Stimulated activated CD8-positive, alpha-beta memory T cell treated with anti-CD3 and anti-CD28 coated beads, Interleukin-7, amount 100 ng/mL, for 24 hours (primary cell): ENCODE measurements at regions not wholly inside any gene's neighbourhood (a gene's known extent, or its start where the extent isn't known, plus 50 kb on each side); places are given as distances from the start of the nearest gene placed in this dataset.
"Not testable (repeated sequence)": the region's sequence is repeated elsewhere in the genome, so short reads cannot be mapped to it uniquely, and the experiment has no call there.

ENCODE experiments used
- DNase-seq: peaks from one replicate; pipeline ENCODE4 v3.0.0-alpha.2; 2020; ENCODE audit warnings: low read depth

GRCh38 chr2:126227250-126227649 lies 428.7 kb upstream of the GYPC start:
- no peak for DNase-seq

GRCh38 chr2:126228531-126228930 lies 427.4 kb upstream of the GYPC start:
- no peak for DNase-seq

GRCh38 chr2:126238251-126238650 lies 417.7 kb upstream of the GYPC start:
- DNase-seq: no peak

DNA sequence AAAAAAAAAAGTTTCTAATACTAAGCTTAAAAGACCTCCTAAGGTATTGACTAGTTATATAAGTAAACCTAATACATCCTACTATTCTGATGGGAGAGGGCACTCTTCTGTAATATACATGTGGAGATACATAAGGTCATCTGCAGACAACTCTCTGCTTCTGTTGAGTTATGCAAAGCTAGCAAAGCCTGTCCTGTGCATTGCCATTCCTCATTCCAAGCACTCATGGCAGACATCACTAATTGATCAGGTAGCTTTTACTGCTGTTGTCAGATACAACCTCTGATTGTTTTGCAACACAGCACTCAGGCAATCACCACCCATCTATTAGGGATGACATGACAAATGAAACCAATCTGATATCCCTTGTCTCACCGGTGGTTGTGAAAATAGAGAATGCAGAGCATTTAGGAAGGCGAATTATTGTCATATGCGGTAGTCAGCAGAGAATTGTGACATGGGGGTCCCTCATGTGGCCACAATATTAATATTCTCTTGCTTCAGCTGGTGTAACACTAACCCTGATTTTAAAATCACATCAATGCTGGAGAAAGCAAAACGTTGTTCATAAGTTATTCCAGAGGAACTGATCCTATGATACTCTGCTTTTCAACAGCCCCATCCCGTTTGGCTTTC lies 416.5 kb upstream of the GYPC start:
- DNase-seq: no peak

DNA sequence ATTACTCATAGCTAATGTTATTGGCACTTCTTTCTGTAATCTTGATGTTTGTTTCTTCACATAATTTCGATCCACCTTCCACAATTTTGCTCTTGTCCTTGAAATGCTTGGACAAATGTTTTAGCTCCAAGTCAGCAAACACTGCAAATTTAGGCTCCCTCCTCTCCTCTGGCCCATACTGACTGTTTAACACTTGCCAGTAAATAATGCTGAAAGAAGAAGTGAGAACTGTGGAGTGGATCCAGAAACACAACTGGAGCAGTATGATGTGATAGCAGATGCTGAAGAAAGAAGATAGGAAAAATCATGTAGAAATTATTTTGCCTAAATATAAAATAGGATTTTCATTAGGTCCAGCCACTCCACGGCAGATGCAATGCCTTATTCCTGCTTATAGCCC lies 415.0 kb upstream of the GYPC start:
- DNase-seq: no peak

GRCh38 chr2:126241411-126241810 lies 414.5 kb upstream of the GYPC start:
- no peak for DNase-seq

DNA sequence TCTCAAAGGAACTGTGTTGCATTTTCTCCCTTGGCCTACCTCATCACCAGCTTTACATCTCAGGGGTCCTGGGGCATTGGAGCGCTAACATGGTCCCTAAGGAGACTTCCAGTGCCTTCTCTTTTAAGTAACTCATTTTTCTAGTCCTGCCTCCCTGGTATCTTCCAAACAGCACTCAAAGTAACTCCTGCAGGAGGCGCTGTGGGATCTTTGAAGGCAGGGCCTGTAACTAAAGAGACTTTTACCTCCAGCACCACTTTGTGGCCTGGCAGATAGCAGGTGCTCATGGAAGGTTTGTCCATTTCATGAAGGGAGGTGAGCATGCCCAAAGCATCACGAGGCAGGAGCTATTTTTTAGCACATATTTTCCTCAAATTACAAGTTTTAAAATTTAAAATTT lies 411.0 kb upstream of the GYPC start:
- DNase-seq: peak; percentile 17

GRCh38 chr2:126253669-126254068 lies 402.3 kb upstream of the GYPC start:
- DNase-seq: no peak

GRCh38 chr2:126264625-126265024 lies 391.3 kb upstream of the GYPC start:
- no peak for DNase-seq

DNA sequence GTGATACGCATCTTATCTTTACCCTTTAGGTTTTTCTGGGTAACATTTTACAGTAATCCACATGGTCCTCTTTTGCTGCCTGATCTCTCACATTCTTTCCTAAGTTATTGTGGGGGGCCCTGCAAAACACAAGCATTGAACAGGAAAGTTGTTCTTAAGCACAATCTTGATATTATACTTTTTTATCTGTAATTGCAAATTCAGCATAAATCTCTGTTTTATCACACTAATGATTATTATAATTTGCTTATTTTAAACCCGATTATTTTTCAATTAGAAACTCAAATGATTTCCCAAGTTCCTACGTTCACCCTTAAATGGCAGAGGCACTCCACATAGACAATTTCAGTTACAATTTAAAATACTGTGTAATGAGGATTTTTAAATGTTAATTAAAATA lies 386.0 kb upstream of the GYPC start:
- no peak for DNase-seq

GRCh38 chr2:126270587-126270986 lies 385.4 kb upstream of the GYPC start:
- DNase-seq: no peak

GRCh38 chr2:126272401-126272800 lies 383.6 kb upstream of the GYPC start:
- DNase-seq: no peak

DNA sequence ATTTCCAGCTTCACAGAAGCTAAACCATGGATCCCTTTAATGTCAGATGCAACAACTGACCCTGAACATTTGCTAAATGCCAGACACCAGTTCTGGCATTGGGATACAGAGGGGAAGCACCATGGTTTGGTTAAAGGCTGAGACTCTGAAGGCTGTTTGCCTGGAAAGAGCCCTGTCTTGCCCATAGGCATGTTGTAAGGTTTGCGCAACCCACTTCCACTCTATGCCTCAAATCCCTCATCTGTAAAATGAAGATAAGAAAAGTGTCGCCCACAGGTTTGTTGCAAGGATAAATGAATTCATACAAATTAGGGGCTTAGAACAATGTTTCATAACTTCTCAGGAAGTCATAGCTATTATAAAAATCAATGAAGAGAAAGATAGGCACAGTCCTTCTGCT lies 380.9 kb upstream of the GYPC start:
- no peak for DNase-seq

- DNase-seq: not testable (repeated sequence)
Observed at GRCh38 chr2:126276268-126276667, 379.7 kb upstream of the GYPC start.

DNA sequence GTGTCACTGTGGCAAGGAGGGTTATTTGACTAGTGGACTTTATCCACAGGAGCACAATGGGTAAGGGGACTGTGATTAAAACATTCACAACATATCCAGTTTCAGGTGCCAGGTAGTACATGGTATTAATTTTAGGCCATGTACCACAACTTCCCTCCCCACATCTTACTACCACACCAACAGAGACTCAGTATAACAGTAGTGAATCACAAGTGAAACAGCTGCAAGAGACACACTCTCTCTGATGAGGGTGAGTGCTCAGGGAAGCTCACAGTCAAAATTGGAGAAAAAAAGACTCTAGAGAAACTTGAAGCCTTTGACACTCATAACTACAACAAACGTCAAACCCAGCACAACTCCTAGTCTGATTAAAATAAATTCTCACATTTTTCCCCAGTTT lies 367.6 kb upstream of the GYPC start:
- DNase-seq: no peak

- DNase-seq: not testable (repeated sequence)
Observed at GRCh38 chr2:126293962-126294361, 362.0 kb upstream of the GYPC start.

DNA sequence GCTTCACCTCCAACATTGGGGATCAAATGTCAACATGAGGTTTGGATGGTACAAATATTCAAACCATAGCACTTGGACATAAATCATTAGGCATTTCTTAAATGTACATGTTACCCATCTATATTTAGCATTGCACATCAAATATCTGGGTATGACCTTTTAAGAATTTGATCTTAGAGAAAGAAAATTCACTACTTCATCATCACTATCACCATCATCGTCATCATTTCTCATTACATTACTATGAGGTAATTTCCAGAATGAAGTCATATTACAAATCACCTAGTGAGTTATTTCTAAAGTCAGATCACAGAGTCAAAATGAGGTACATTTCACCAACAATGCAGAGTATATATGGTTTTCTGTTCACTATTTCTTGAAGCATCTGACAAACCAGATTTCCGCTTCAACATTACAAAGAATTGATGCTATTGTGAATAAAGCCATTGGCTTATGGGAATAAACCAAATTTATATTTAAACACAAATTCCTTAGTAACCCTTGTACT lies 356.4 kb upstream of the GYPC start:
- DNase-seq: no peak

DNA sequence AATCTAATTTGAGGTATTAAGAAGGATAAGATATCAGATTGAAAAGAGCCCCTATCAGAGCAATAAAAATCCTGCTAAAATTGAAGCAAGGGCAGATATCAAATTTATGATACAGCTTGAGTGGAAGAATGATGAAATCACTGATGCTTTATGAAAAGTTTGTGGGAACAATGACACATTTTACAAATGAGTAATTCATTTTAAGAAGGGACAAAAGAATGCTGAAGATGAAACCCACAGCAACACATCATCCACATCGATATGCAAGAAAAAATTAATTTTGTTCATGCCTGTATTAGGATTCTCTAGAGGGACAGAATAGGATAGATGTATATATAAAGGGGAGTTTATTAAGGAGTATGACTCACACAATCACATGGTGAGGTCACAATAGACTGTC lies 355.6 kb upstream of the GYPC start:
- no peak for DNase-seq

DNA sequence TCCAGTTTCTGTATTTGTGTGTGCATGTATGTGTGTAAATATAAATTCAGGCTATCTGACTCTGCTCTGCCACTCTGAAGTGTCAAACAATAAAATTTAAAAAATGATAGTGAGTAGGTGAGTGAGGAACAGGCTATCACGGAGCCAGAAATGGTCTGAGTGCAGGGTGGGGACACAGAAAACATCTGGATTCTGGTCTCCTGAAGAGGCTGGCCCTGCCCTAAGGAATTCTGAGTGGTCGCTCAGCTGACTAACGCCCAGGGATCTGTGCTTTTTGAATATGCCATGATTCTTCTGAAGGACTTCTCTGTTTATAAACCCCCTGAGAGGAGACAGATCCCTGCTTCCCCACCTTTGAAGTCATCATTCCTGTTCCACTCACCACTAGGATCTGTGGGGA lies 353.9 kb upstream of the GYPC start:
- DNase-seq: no peak

DNA sequence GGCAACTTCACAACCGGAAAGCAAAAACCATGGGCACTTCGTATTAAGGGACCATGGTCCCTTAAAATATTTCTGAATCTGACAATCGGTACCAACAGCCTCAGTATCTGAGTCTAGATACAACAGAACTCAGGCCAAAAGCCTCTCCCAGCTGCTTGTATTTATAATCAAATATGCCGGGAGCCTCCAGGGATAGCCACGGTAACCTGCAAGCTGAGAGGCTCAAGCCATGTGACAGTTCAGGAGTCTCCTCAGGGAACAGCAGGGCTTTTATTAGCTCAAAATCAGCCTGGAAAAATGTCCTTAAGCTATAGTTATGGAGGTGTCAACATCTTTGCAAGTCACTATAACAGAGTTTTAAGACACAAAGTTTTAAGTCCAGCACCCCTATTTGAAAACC lies 352.8 kb upstream of the GYPC start:
- no peak for DNase-seq

DNA sequence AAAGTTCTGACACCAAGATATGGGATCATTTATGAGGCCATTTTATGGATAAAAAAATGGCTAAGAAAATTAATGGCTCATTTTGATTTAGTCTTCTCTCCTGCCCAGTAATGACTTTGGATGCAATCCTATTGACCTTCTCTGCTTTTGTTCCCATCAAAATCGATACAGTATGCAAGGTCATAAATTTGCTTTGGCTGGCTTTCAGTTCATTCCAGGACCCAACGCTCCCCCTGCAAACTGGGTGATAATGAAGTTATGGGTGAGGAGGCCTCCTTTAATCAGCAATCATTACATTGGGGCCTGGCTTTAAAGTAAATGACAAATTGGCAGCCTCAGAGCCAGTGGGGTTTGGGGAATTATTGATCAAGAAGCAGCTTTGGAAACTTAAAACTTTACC lies 351.8 kb upstream of the GYPC start:
- no peak for DNase-seq

GRCh38 chr2:126306539-126306938 lies 349.4 kb upstream of the GYPC start:
- no peak for DNase-seq

GRCh38 chr2:126307740-126308139 lies 348.2 kb upstream of the GYPC start:
- DNase-seq: no peak

DNA sequence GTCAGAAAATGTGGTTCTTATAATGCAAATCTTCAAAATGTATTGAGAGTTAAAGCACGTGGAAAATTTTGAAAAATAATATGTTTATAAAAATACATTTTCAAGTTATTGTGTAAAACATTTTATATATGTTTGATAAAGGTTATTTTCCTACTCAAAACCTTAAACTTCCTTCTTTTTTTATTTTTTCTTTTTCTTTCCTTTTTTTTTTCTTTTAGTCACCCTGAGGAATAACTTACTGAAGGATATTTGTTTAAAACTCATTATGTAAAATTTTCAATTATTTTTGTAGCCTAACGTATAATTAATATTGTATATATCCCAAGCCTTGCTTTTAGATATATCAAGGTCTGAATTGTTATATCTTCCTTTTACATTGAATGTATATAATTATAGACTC lies 346.8 kb upstream of the GYPC start:
- DNase-seq: no peak

- DNase-seq: no peak
Observed at GRCh38 chr2:126312579-126312978, 343.4 kb upstream of the GYPC start.
